Endometrial microvascular endothelial cells (primary cell): ENCODE measurements at regions not wholly inside any gene's neighbourhood (a gene's known extent, or its start where the extent isn't known, plus 50 kb on each side); places are given as distances from the start of the nearest gene placed in this dataset.

Experiments used
- in situ Hi-C: cut with HindIII; loops from 2 replicates; pipeline ENCODE4 v1.10.0; 2017; ENCODE audit warnings: low sequenced_read_pairs, low pct_unique_long_range_greater_than_20kb; ENCODE audit errors: inconsistent ontology term

GRCh38 chr6:74658391-74658790 lies 547.5 kb downstream of the COL12A1 start:
- in situ Hi-C loops: no loop called here

- in situ Hi-C loops: no loop called here
Measured at GRCh38 chr6:74657931-74658330, 547.9 kb downstream of the COL12A1 start.

GRCh38 chr6:74657011-74657410 lies 548.8 kb downstream of the COL12A1 start:
- in situ Hi-C loops: no loop called here

GRCh38 chr6:74656453-74656852 lies 549.4 kb downstream of the COL12A1 start:
- in situ Hi-C loops: no loop called here

- in situ Hi-C loops: no loop called here
Measured at GRCh38 chr6:74654296-74654695, 551.6 kb downstream of the COL12A1 start.

- in situ Hi-C loops: no loop called here
Measured at GRCh38 chr6:74651948-74652842, 553.7 kb downstream of the COL12A1 start.

- in situ Hi-C loops: no loop called here
Measured at GRCh38 chr6:74650668-74651067, 555.2 kb downstream of the COL12A1 start.

- in situ Hi-C loops: no loop called here
Measured at GRCh38 chr6:74646461-74646860, 559.4 kb downstream of the COL12A1 start.

GRCh38 chr6:74645108-74645849 lies 560.6 kb downstream of the COL12A1 start:
- in situ Hi-C loops: no loop called here

GRCh38 chr6:74642101-74642500 lies 563.8 kb downstream of the COL12A1 start:
- in situ Hi-C loops: no loop called here

- in situ Hi-C loops: no loop called here
Measured at GRCh38 chr6:74638412-74638811, 567.4 kb downstream of the COL12A1 start.

- in situ Hi-C loops: no loop called here
Measured at GRCh38 chr6:74632196-74632875, 573.5 kb downstream of the COL12A1 start.

- in situ Hi-C loops: no loop called here
Measured at GRCh38 chr6:74631564-74631963, 574.3 kb downstream of the COL12A1 start.

GRCh38 chr6:74626288-74626687 lies 579.6 kb downstream of the COL12A1 start:
- in situ Hi-C loops: no loop called here

- in situ Hi-C loops: no loop called here
Measured at GRCh38 chr6:74623027-74623426, 582.8 kb downstream of the COL12A1 start.

- in situ Hi-C loops: no loop called here
Measured at GRCh38 chr6:74611220-74611619, 594.6 kb downstream of the COL12A1 start.

- in situ Hi-C loops: no loop called here
Measured at GRCh38 chr6:74610352-74610751, 595.5 kb downstream of the COL12A1 start.

GRCh38 chr6:74609871-74610270 lies 596.0 kb downstream of the COL12A1 start:
- in situ Hi-C loops: no loop called here

- in situ Hi-C loops: no loop called here
Measured at GRCh38 chr6:74607934-74608333, 597.9 kb downstream of the COL12A1 start.

- in situ Hi-C loops: no loop called here
Measured at GRCh38 chr6:74607468-74607867, 598.4 kb downstream of the COL12A1 start.
